Gastrocnemius medialis (tissue), 4 donors: ENCODE measurements at regions not wholly inside any gene's neighbourhood (a gene's known extent, or its start where the extent isn't known, plus 50 kb on each side); places are given as distances from the start of the nearest gene placed in this dataset.

Experiments used
- POLR2A ChIP-seq, 2 donors: fragments of 450-650 bp; IDR thresholded peaks; one replicate each; pipeline ENCODE4 v1.6.1; 2017; ENCODE audit warnings: antibody characterized with exemption in 2 of 2, mild to moderate bottlenecking in 2 of 2, moderate library complexity in 2 of 2
- TF ChIP-seq, protein P1 (sequence below), 5 experiments: fragments of 450-650 bp in 3 of 5; fragments of 200-600 bp in 2 of 5; sonication (generic) in 2 of 5; IDR thresholded peaks in 4 of 5; conservative IDR thresholded peaks in 1 of 5; 1 replicate in 4 of 5; 2 replicates in 1 of 5; pipeline ENCODE4 v1.5.1; 2016 to 2019; ENCODE audit warnings: antibody characterized with exemption in 5 of 5, mild to moderate bottlenecking in 3 of 5, moderate library complexity in 3 of 5

DNA sequence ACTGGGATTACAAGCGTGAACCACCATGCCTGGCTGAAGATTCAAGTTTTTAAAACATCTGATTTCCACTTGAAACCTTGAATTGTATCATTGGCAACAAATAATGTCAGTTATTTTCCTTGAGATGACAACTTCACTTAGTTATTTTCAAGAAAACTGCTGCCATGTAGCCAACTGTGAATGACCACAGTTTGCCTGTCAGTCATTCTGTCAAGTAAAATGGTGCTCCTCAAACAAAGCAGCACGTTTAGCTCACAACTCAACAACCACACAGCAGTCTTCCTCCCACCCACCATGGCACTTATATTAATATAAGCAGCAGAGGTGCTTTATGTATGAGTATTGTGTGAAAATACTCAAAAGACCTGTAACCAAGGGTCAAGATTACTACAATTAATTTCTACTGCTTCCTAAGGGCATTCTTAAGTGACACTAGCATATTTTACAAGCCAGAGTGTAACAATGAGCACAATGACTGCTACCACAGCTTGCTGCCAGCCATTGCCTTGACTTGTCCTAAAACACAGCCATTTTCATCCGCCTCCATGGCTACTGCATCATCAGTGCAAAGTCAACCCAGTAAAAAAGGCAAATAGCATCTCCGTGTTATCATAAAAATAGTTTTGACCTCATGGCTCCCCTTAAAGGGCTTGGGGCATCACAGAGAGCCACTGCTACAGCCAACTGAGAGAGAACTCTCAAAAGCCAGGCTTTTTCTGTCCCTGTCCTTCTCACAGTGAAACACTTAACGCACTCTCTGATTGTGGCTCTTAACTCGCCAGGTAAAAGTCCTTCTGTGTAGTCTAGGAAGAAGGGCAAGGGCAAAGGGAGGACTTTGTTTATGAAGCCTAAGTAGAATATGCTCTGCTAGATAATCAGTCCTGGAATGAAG, 96.4 kb upstream of the TAB2 start:
- TF ChIP-seq, protein P1, sequence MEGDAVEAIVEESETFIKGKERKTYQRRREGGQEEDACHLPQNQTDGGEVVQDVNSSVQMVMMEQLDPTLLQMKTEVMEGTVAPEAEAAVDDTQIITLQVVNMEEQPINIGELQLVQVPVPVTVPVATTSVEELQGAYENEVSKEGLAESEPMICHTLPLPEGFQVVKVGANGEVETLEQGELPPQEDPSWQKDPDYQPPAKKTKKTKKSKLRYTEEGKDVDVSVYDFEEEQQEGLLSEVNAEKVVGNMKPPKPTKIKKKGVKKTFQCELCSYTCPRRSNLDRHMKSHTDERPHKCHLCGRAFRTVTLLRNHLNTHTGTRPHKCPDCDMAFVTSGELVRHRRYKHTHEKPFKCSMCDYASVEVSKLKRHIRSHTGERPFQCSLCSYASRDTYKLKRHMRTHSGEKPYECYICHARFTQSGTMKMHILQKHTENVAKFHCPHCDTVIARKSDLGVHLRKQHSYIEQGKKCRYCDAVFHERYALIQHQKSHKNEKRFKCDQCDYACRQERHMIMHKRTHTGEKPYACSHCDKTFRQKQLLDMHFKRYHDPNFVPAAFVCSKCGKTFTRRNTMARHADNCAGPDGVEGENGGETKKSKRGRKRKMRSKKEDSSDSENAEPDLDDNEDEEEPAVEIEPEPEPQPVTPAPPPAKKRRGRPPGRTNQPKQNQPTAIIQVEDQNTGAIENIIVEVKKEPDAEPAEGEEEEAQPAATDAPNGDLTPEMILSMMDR (IDR thresholded peaks at IDR 0.05 in 4 of 5, conservative IDR thresholded peaks at IDR 0.05 in 1 of 5) = no peak
- no peak for TF ChIP-seq POLR2A (IDR thresholded peaks at IDR 0.05)
